MCF 10A (cell line): ENCODE measurements at regions not wholly inside any gene's neighbourhood (a gene's known extent, or its start where the extent isn't known, plus 50 kb on each side); places are given as distances from the start of the nearest gene placed in this dataset.

Experiments used
- BruUV-seq: library from RNA; stranded (reverse); fragments of 400-500 nt; replicated peaks from 2 replicates; lab custom pipeline; 2021; lab: Mats Ljungman, UMichigan
- CTCF ChIA-PET: fragments of 300-600 bp; sonication (Branson Sonifier 250); formaldehyde crosslinking; extraction: SDS; loops from one replicate; lab custom pipeline; 2021; ENCODE audit warnings: antibody characterized with exemption, inconsistent platforms; lab: Yijun Ruan, JAX
- POLR2A ChIA-PET: fragments of 300-600, 350-650 bp; sonication (Branson Sonifier 250); formaldehyde crosslinking; extraction: SDS; loops from one replicate; lab custom pipeline; 2020; ENCODE audit warnings: antibody characterized with exemption, inconsistent platforms; lab: Yijun Ruan, JAX
- DNase-seq: peaks from one replicate; pipeline ENCODE4 v3.0.0-alpha.2; 2018; ENCODE audit not compliant: unreplicated experiment
- H3K27ac Mint-ChIP-seq: one replicate; pipeline ENCODE4 v1.8.0; 2022; ENCODE audit warnings: mild to moderate bottlenecking, low read depth, mixed read lengths; ENCODE audit not compliant: unreplicated experiment
- H3K27me3 Mint-ChIP-seq: one replicate; pipeline ENCODE4 v1.8.0; 2022; ENCODE audit warnings: mixed read lengths; ENCODE audit not compliant: insufficient read depth, unreplicated experiment
- H3K36me3 Mint-ChIP-seq: one replicate; pipeline ENCODE4 v1.8.0; 2022; ENCODE audit warnings: mild to moderate bottlenecking, moderate library complexity, mixed read lengths; ENCODE audit not compliant: insufficient read depth, unreplicated experiment
- H3K4me1 Mint-ChIP-seq: one replicate; pipeline ENCODE4 v1.8.0; 2022; ENCODE audit warnings: mixed read lengths; ENCODE audit not compliant: insufficient read depth, unreplicated experiment
- H3K4me3 Mint-ChIP-seq: one replicate; pipeline ENCODE4 v1.8.0; 2022; ENCODE audit warnings: mild to moderate bottlenecking, moderate library complexity, mixed read lengths; ENCODE audit not compliant: unreplicated experiment
- H3K9me3 Mint-ChIP-seq: one replicate; pipeline ENCODE4 v1.8.0; 2022; ENCODE audit warnings: mixed read lengths; ENCODE audit not compliant: unreplicated experiment
- CTCF ChIP-seq: fragments of 200-600 bp; IDR thresholded peaks from one replicate; pipeline ENCODE4 v1.8.0; 2022; ENCODE audit warnings: antibody characterized with exemption, mild to moderate bottlenecking; ENCODE audit not compliant: unreplicated experiment
- intact Hi-C: fragments of 100-400 bp; cut with micrococcal nuclease; formaldehyde crosslinking; loops from 2 replicates; pipeline ENCODE4 v1.14.1; 2022

GRCh38 chrX:26631385-26631784 is 415.4 kb downstream of the MAGEB5 start:
- Mint-ChIP-seq H3K4me1 (no peaks in the 10 kb centered on the region), H3K9me3 (peaks cover 14% of the 10 kb centered on the region), H3K27ac (no peak overlapping the region), H3K36me3 (no peaks in the 10 kb centered on the region), H3K4me3 (no peak overlapping the region), H3K27me3 (no peaks in the 10 kb centered on the region)
- ChIA-PET CTCF (interaction anchor here (0.7 kb wide), 1 partner anchor 1022 kb away, joined by 3 read pairs; no protein-coding TSS in a partner anchor), POLR2A (no interaction called here)
- TF ChIP-seq CTCF: no peak
- DNase-seq: no peak
- BruUV-seq: no TSS peak
- intact Hi-C loops: no loop called here

GRCh38 chrX:26613956-26614355 is 398.0 kb downstream of the MAGEB5 start:
- Mint-ChIP-seq H3K4me1 (no peaks in the 10 kb centered on the region), H3K4me3 (no peak overlapping the region), H3K27ac (no peak overlapping the region), H3K9me3 (peaks cover 15% of the 10 kb centered on the region), H3K27me3 (no peaks in the 10 kb centered on the region), H3K36me3 (no peaks in the 10 kb centered on the region)
- no peak for TF ChIP-seq CTCF
- intact Hi-C loops: no loop called here
- POLR2A ChIA-PET: no interaction called here
- BruUV-seq: no TSS peak
- CTCF ChIA-PET: no interaction called here
- DNase-seq: peak; percentile 6

- CTCF ChIA-PET: no interaction called here
- H3K4me3 Mint-ChIP-seq: no peak overlapping the region
- H3K36me3 Mint-ChIP-seq: no peaks in the 10 kb centered on the region
- no peak for DNase-seq
- no peaks in the 10 kb centered on the region for H3K4me1 Mint-ChIP-seq
- H3K27ac Mint-ChIP-seq: no peak overlapping the region
- H3K27me3 Mint-ChIP-seq: no peaks in the 10 kb centered on the region
- intact Hi-C loops: no loop called here
- POLR2A ChIA-PET: no interaction called here
- no TSS peak for BruUV-seq
- no peak for TF ChIP-seq CTCF
- H3K9me3 Mint-ChIP-seq: peaks cover 21% of the 10 kb centered on the region
Measured at GRCh38 chrX:26606971-26607370, 391.0 kb downstream of the MAGEB5 start.

- H3K27ac Mint-ChIP-seq: no peak overlapping the region
- ChIA-PET POLR2A (no interaction called here), CTCF (no interaction called here)
- no peaks in the 10 kb centered on the region for H3K4me1 Mint-ChIP-seq
- no peak overlapping the region for H3K4me3 Mint-ChIP-seq
- DNase-seq: no peak
- H3K36me3 Mint-ChIP-seq: no peaks in the 10 kb centered on the region
- no TSS peak for BruUV-seq
- intact Hi-C loops: no loop called here
- TF ChIP-seq CTCF: no peak
- H3K27me3 Mint-ChIP-seq: no peaks in the 10 kb centered on the region
- H3K9me3 Mint-ChIP-seq: peaks cover 15% of the 10 kb centered on the region
Measured at GRCh38 chrX:26597981-26598380, 382.0 kb downstream of the MAGEB5 start.
